GM18951 (cell line): ENCODE measurements at regions not wholly inside any gene's neighbourhood (a gene's known extent, or its start where the extent isn't known, plus 50 kb on each side); places are given as distances from the start of the nearest gene placed in this dataset.
"Not testable (repeated sequence)": the region's sequence is repeated elsewhere in the genome, so short reads cannot be mapped to it uniquely, and the experiment has no call there.

Experiments used
- POLR2A ChIP-seq: IDR thresholded peaks from 4 replicates; pipeline ENCODE4 v1.6.1; 2011; ENCODE audit warnings: mild to moderate bottlenecking; ENCODE audit not compliant: insufficient read length, insufficient read depth; ENCODE audit errors: extremely low read depth
- in situ Hi-C: fragments of 300-500 bp; cut with MboI; formaldehyde crosslinking; loops from one replicate; pipeline ENCODE4 v1.12.0; 2022; ENCODE audit warnings: low sequenced_read_pairs, mixed read lengths, inconsistent platforms; ENCODE audit not compliant: unreplicated experiment

- in situ Hi-C loops: no loop called here
- no peak for TF ChIP-seq POLR2A
These were observed 87.2 kb downstream of the CAPZA3 start for GRCh38 chr12:18825138-18825537.

- in situ Hi-C loops: no loop called here
- TF ChIP-seq POLR2A: no peak
These were observed 90.0 kb downstream of the CAPZA3 start for GRCh38 chr12:18827913-18828312.

- no peak for TF ChIP-seq POLR2A
- in situ Hi-C loops: no loop called here
These were observed 90.6 kb downstream of the CAPZA3 start for GRCh38 chr12:18828483-18828882.

- no peak for TF ChIP-seq POLR2A
- in situ Hi-C loops: no loop called here
These were observed 91.1 kb downstream of the CAPZA3 start for GRCh38 chr12:18828987-18829386.

- in situ Hi-C loops: not testable (repeated sequence)
These were observed 95.0 kb downstream of the CAPZA3 start for GRCh38 chr12:18832932-18833331.

GRCh38 chr12:18837025-18837424, 99.1 kb downstream of the CAPZA3 start:
- TF ChIP-seq POLR2A: no peak
- in situ Hi-C loops: no loop called here

GRCh38 chr12:18837505-18837904, 99.6 kb downstream of the CAPZA3 start:
- TF ChIP-seq POLR2A: no peak
- in situ Hi-C loops: no loop called here

- in situ Hi-C loops: not testable (repeated sequence)
These were observed 103.1 kb downstream of the CAPZA3 start for GRCh38 chr12:18840997-18841396.

GRCh38 chr12:18849080-18849479, 111.2 kb downstream of the CAPZA3 start:
- TF ChIP-seq POLR2A: no peak
- in situ Hi-C loops: no loop called here

- in situ Hi-C loops: loop anchor here (25.0 kb wide), 1 partner anchor 338 kb away; no protein-coding TSS in a partner anchor
- TF ChIP-seq POLR2A: no peak
These were observed 111.8 kb downstream of the CAPZA3 start for GRCh38 chr12:18849761-18850160.

GRCh38 chr12:18850752-18851151, 112.8 kb downstream of the CAPZA3 start:
- no peak for TF ChIP-seq POLR2A

GRCh38 chr12:18851271-18851670, 113.4 kb downstream of the CAPZA3 start:
- no peak for TF ChIP-seq POLR2A
- in situ Hi-C loops: loop anchor here (25.0 kb wide), 1 partner anchor 336 kb away; no protein-coding TSS in a partner anchor

More at GRCh38 chr12:18850752-18851151, 112.8 kb downstream of the CAPZA3 start:
- in situ Hi-C loops: loop anchor here (25.0 kb wide), 1 partner anchor 337 kb away; no protein-coding TSS in a partner anchor

- in situ Hi-C loops: loop anchor here (25.0 kb wide), 1 partner anchor 334 kb away; no protein-coding TSS in a partner anchor
- no peak for TF ChIP-seq POLR2A
These were observed 115.8 kb downstream of the CAPZA3 start for GRCh38 chr12:18853570-18854366.

GRCh38 chr12:18857656-18858055, 119.7 kb downstream of the CAPZA3 start:
- in situ Hi-C loops: loop anchor here (25.0 kb wide), 1 partner anchor 330 kb away; no protein-coding TSS in a partner anchor
- TF ChIP-seq POLR2A: no peak
